Endothelial cell of umbilical vein (primary cell): ENCODE measurements at regions not wholly inside any gene's neighbourhood (a gene's known extent, or its start where the extent isn't known, plus 50 kb on each side); places are given as distances from the start of the nearest gene placed in this dataset.

Experiments used
- EZH2 ChIP-seq: IDR thresholded peaks from 2 replicates; pipeline ENCODE4 v1.6.1; 2012; ENCODE audit warnings: borderline replicate concordance, low read depth, mild to moderate bottlenecking, moderate library complexity, low read length, inconsistent platforms; ENCODE audit not compliant: severe bottlenecking
- FOS ChIP-seq: IDR thresholded peaks from 2 replicates; pipeline ENCODE4 v1.6.1; 2011; ENCODE audit warnings: mild to moderate bottlenecking, low read length, moderate library complexity, borderline replicate concordance; ENCODE audit not compliant: insufficient read depth
- GATA2 ChIP-seq: IDR thresholded peaks from 2 replicates; pipeline ENCODE4 v1.7.0; 2011; ENCODE audit warnings: low read depth, mild to moderate bottlenecking, moderate library complexity, mixed read lengths, low read length; ENCODE audit not compliant: insufficient read length, insufficient read depth
- JUN ChIP-seq: IDR thresholded peaks from 2 replicates; pipeline ENCODE4 v1.6.1; 2011; ENCODE audit warnings: borderline replicate concordance, low read depth; ENCODE audit not compliant: insufficient read length, insufficient read depth
- MYC ChIP-seq: IDR thresholded peaks from one replicate; pipeline ENCODE4 v1.6.1; 2011; ENCODE audit warnings: mild to moderate bottlenecking, low read depth, low read length
- POLR2A ChIP-seq: IDR thresholded peaks from 2 replicates; pipeline ENCODE4 v1.6.1; 2012; ENCODE audit warnings: low read depth, mild to moderate bottlenecking, control low read depth, low read length
- POLR2AphosphoS5 ChIP-seq: IDR thresholded peaks from 2 replicates; pipeline ENCODE4 v1.6.1; 2012; ENCODE audit warnings: low read depth, mild to moderate bottlenecking, control low read depth, low read length, moderate library complexity; ENCODE audit not compliant: insufficient read depth
- TF ChIP-seq, protein P1 (sequence below), 2 donors: IDR thresholded peaks; 1 replicate in 1 of 2; 2 replicates in 1 of 2; pipeline ENCODE4 v1.5.1; 2011; ENCODE audit warnings: low read length in 2 of 2, mild to moderate bottlenecking in 2 of 2, moderate library complexity in 2 of 2, control low read depth in 1 of 2, inconsistent platforms in 1 of 2, low read depth in 1 of 2; ENCODE audit not compliant: insufficient read depth in 1 of 2; ENCODE audit errors: extremely low read depth in 1 of 2
- TF ChIP-seq, protein P2 (sequence below): IDR thresholded peaks from 2 replicates; pipeline ENCODE4 v1.6.1; 2011; ENCODE audit not compliant: insufficient read depth, insufficient read length

DNA sequence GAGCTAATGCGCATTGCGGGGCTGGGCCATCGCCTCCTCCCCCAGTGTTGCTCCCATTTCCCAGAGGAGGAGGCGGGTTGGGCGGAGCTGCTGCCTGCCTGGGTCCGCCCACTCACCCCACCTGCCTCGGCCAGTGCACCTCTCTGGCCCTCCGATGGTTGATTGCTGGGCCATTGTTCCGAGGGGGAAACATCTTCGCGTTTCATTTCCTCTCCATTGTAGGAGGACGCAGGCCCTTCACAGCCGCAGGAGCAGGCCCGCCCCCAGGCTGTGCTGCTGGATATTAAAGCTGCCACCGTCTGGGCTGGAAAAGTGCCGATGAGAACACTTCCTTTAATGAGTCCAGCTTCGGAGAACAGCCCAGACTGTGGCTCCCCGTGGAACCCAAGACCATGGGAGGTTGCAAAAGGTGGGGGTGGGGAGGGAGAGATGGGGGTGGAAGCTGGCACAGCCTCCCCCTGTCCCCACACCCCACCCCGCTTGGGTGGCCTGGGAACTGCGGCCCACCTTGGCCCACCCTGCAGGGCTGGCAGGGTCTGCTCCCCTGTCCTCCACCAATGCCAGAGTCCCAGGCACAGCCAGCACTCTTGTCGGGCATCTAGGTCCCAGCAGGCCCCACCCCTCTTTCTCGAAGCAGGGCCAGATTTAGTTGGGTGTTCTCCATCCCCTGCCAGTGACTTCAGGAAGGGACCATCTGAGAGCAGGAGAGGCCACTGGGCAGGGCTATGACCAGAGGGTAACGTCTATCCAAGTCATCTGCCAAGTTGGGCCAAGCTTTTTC, 96.6 kb downstream of the ADRA2C start:
- TF ChIP-seq POLR2AphosphoS5 (no peak), FOS (no peak), POLR2A (no peak), EZH2 (no peak), MYC (no peak), GATA2 (no peak), JUN (no peak)
- TF ChIP-seq, protein P1, sequence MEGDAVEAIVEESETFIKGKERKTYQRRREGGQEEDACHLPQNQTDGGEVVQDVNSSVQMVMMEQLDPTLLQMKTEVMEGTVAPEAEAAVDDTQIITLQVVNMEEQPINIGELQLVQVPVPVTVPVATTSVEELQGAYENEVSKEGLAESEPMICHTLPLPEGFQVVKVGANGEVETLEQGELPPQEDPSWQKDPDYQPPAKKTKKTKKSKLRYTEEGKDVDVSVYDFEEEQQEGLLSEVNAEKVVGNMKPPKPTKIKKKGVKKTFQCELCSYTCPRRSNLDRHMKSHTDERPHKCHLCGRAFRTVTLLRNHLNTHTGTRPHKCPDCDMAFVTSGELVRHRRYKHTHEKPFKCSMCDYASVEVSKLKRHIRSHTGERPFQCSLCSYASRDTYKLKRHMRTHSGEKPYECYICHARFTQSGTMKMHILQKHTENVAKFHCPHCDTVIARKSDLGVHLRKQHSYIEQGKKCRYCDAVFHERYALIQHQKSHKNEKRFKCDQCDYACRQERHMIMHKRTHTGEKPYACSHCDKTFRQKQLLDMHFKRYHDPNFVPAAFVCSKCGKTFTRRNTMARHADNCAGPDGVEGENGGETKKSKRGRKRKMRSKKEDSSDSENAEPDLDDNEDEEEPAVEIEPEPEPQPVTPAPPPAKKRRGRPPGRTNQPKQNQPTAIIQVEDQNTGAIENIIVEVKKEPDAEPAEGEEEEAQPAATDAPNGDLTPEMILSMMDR (IDR thresholded peaks at IDR 0.05; ENCODE audit: extremely low read depth in 1 of 2, insufficient read depth in 1 of 2, low read depth in 1 of 2, low read length in 2 of 2), result no peak
- TF ChIP-seq, protein P2, sequence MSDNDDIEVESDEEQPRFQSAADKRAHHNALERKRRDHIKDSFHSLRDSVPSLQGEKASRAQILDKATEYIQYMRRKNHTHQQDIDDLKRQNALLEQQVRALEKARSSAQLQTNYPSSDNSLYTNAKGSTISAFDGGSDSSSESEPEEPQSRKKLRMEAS, result no peak
